AG09319 (cell line): ENCODE measurements at regions not wholly inside any gene's neighbourhood (a gene's known extent, or its start where the extent isn't known, plus 50 kb on each side); places are given as distances from the start of the nearest gene placed in this dataset.

Experiments used
- DNase-seq: peaks from one replicate; pipeline ENCODE4 v3.0.0-alpha.2; 2010; ENCODE audit warnings: low read depth; ENCODE audit errors: extremely low read depth
- TF ChIP-seq, protein P1 (sequence below): IDR thresholded peaks from 2 replicates; pipeline ENCODE4 v1.5.1; 2011; ENCODE audit warnings: low read depth, mild to moderate bottlenecking, inconsistent platforms, low read length, moderate library complexity

DNA sequence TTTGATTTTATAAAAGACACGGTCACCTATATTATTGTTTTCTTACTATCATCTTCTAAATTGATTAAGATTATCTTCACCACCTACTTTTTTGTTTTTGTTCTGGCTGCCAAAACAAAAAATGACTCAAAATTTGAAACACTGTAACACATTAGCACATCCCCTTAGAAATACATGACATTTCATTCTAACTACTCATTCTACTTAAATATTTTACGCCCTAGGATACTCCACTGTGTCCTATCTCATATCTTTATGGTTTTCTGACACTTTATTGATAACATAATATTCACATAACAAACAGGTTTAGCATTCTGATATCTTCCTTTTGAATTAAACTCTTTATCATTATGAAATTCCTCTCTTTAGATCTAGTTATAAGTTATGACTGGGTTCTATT, 656.2 kb downstream of the GBE1 start:
- TF ChIP-seq, protein P1, sequence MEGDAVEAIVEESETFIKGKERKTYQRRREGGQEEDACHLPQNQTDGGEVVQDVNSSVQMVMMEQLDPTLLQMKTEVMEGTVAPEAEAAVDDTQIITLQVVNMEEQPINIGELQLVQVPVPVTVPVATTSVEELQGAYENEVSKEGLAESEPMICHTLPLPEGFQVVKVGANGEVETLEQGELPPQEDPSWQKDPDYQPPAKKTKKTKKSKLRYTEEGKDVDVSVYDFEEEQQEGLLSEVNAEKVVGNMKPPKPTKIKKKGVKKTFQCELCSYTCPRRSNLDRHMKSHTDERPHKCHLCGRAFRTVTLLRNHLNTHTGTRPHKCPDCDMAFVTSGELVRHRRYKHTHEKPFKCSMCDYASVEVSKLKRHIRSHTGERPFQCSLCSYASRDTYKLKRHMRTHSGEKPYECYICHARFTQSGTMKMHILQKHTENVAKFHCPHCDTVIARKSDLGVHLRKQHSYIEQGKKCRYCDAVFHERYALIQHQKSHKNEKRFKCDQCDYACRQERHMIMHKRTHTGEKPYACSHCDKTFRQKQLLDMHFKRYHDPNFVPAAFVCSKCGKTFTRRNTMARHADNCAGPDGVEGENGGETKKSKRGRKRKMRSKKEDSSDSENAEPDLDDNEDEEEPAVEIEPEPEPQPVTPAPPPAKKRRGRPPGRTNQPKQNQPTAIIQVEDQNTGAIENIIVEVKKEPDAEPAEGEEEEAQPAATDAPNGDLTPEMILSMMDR: no peak
- no peak for DNase-seq

DNA sequence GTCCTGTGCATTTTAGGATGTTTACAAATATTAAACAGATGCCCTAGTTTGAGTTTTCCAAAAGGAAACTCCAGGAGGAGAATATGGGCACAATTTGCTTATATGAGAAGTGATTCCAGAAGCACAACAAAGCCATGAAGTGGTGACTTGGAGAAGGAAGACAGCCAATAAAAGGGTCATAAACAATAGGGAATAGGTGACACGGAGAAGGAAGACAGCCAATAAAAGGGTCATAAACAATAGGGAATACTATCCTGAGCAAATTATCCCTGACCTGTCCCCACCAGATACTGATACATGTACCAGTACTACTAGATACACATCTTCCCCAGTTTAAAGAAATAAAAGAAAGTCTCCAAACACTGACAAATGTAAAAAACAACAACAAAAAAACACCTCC, 663.6 kb downstream of the GBE1 start:
- no peak for DNase-seq

DNA sequence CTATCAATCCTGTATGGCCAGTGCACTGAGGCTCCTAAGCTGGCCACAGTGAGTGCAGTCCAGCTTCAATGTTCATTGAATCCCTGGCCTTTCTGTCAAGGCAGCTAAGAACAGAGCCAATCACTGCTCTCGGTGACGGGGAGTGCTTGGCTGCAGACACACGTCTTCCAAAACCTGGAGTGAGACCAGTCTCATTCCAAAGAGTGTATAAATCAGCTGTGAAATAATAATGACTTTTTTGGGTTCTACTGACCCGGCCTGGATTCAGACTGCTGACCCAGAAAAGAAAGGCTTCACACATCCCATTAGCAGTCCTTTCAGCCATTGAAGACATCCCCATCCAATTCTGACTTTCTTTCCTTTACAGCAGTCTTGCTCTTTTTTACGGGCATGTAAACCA, 665.5 kb downstream of the GBE1 start:
- no peak for DNase-seq
- TF ChIP-seq, protein P1: no peak

More for the DNA sequence above, 663.6 kb downstream of the GBE1 start:
- TF ChIP-seq, protein P1: no peak

DNA sequence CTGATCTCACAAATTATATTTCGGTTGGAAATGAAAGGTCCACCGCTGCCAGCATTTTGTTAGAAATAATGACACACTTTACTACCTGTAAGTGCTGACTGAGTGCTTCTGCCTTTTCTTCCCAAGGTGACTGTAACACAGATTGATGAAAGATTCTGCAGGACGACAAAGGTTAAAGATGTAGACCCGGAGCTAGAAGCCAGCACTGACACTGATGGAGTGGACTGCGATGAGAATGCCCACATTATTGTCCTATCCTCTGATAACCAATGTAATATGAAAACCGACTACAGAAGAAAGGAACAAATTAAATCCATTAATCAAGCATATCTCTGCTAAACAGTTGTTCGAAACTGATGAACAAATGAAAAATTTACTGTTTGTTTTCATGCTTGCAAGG, 666.5 kb downstream of the GBE1 start:
- DNase-seq: no peak
- TF ChIP-seq, protein P1: no peak

DNA sequence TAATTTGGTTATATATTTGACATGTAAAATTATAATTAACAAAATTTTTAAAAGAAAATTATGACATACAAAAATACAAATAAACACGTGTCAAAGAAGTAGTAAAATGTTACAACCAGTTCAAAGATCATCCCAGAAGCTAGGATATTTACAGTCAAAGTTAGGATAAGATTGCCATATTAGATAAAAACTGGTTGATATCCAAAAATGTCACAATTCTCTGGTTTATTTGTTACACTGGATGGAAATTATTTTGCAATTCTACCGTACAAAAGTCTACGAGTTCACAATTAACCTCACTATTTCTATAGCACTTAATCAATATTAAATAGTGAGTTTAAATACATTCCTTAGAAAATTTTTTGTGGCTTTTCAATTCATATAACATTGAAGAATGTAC, 673.8 kb downstream of the GBE1 start:
- DNase-seq: no peak
- TF ChIP-seq, protein P1: no peak

DNA sequence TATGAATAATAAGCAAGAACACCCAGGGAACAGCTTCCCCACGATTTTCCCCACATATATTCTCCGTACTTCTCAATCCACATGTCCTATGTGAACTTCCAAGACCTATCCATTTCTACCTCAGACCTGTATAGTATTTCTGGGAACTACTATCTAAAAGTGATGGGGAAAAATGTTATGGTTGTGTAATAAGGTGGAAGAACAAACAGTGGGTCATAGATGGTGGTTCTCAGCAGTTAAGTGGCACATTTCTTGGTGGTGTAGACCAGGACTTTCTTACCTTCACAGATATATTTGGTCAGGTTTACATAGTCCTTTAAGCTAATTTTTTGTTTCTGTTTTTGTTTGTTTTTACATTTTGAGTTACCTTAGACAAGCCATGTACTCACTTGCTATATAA, 675.1 kb downstream of the GBE1 start:
- DNase-seq: no peak
- TF ChIP-seq, protein P1: no peak

DNA sequence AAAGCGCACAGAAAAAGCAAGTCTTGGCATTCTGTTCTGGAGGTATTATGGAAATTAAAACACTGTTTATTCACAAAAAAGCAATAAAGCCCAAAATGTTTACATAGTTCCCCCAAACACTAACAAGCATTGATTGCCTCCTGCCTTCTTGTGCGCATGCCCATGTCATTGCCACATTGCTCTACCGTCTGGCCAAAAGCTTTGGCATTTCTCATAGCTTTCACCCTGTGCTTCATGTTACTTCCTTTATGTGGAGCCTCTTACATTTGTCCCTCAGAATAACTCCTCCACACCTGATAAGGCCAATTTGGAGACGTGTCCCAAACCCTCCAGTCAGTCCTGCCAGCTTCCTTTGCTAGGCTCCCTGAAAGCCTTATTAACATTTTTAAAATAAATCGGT, 680.8 kb downstream of the GBE1 start:
- TF ChIP-seq, protein P1: no peak
- DNase-seq: no peak

DNA sequence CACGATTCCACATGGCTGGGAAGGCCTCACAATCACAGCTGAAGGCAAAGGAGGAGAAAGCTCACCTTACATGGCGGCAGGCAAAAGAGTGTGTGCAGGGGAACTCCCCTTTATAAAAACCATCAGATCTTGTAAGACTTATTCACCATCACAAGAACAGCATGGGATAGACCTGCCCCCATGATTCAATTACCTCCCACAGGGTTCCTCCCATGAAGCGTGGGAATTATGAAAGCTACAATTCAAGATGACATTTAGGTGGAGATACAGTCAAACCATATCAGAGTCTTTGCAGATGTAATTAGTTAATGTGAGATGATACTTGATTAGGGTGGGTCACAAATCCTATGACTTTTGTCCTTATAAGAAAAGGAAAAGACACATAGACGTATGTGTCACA, 688.9 kb downstream of the GBE1 start:
- DNase-seq: no peak

More for the DNA sequence above, 688.9 kb downstream of the GBE1 start:
- TF ChIP-seq, protein P1: no peak
